HEK293 (cell line): ENCODE measurements at regions not wholly inside any gene's neighbourhood (a gene's known extent, or its start where the extent isn't known, plus 50 kb on each side); places are given as distances from the start of the nearest gene placed in this dataset.

ENCODE experiments used
- CTCF ChIP-seq: fragments of 450-650 bp; formaldehyde crosslinking; IDR thresholded peaks from 2 replicates; pipeline ENCODE4 v1.5.1; 2016; ENCODE audit warnings: missing biosample characterization, missing genetic modification characterization
- MEIS1 ChIP-seq: sonication (generic); formaldehyde crosslinking; IDR thresholded peaks from 2 replicates; pipeline ENCODE4 v1.8.1; 2022; ENCODE audit warnings: missing genetic modification reagents, mild to moderate bottlenecking, borderline replicate concordance
- SETDB1 ChIP-seq: IDR thresholded peaks from one replicate; pipeline ENCODE4 v1.6.1; 2017; ENCODE audit warnings: mild to moderate bottlenecking, low read length, moderate library complexity, mixed read lengths; ENCODE audit not compliant: insufficient read length
- TCF7L2 ChIP-seq: IDR thresholded peaks from 2 replicates; pipeline ENCODE4 v1.6.1; 2011; ENCODE audit warnings: low read depth, mild to moderate bottlenecking, inconsistent platforms, low read length, moderate library complexity, borderline replicate concordance
- ZFHX2 ChIP-seq: fragments of 450-650 bp; formaldehyde crosslinking; conservative IDR thresholded peaks from 2 replicates; pipeline ENCODE4 v1.5.1; 2016; ENCODE audit warnings: missing biosample characterization, missing genetic modification characterization
- ZFP37 ChIP-seq: fragments of 450-650 bp; formaldehyde crosslinking; IDR thresholded peaks from 2 replicates; pipeline ENCODE4 v1.5.1; 2016; ENCODE audit warnings: missing biosample characterization, missing genetic modification characterization
- ZNF112 ChIP-seq: fragments of 450-650 bp; formaldehyde crosslinking; IDR thresholded peaks from 2 replicates; pipeline ENCODE4 v1.5.0; 2017; ENCODE audit warnings: missing biosample characterization, missing genetic modification characterization
- ZNF140 ChIP-seq: fragments of 450-650 bp; formaldehyde crosslinking; IDR thresholded peaks from 2 replicates; pipeline ENCODE4 v1.5.1; 2016; ENCODE audit warnings: missing biosample characterization, missing genetic modification characterization
- ZNF398 ChIP-seq: fragments of 450-650 bp; formaldehyde crosslinking; IDR thresholded peaks from 2 replicates; pipeline ENCODE4 v1.5.1; 2017; ENCODE audit warnings: missing biosample characterization, missing genetic modification characterization
- ZNF626 ChIP-seq: fragments of 450-650 bp; sonication (Bioruptor Pico); formaldehyde crosslinking; IDR thresholded peaks from 2 replicates; pipeline ENCODE4 v1.5.1; 2018; ENCODE audit warnings: missing biosample characterization, missing genetic modification characterization, inconsistent platforms
- ZNF629 ChIP-seq: fragments of 450-650 bp; formaldehyde crosslinking; IDR thresholded peaks from 2 replicates; pipeline ENCODE4 v1.5.1; 2017; ENCODE audit warnings: missing biosample characterization, missing genetic modification characterization
- ZNF670 ChIP-seq: fragments of 450-650 bp; formaldehyde crosslinking; IDR thresholded peaks from 2 replicates; pipeline ENCODE4 v1.5.1; 2016; ENCODE audit warnings: missing biosample characterization, missing genetic modification characterization, low read depth
- TF ChIP-seq, protein P1 (sequence below): fragments of 450-650 bp; formaldehyde crosslinking; IDR thresholded peaks from 2 replicates; pipeline ENCODE4 v1.5.1; 2016; ENCODE audit warnings: missing biosample characterization, missing genetic modification characterization
- TF ChIP-seq, protein P2 (sequence below): fragments of 450-650 bp; formaldehyde crosslinking; IDR thresholded peaks from 2 replicates; pipeline ENCODE4 v1.5.1; 2016; ENCODE audit warnings: missing biosample characterization, missing genetic modification characterization, low read depth

DNA sequence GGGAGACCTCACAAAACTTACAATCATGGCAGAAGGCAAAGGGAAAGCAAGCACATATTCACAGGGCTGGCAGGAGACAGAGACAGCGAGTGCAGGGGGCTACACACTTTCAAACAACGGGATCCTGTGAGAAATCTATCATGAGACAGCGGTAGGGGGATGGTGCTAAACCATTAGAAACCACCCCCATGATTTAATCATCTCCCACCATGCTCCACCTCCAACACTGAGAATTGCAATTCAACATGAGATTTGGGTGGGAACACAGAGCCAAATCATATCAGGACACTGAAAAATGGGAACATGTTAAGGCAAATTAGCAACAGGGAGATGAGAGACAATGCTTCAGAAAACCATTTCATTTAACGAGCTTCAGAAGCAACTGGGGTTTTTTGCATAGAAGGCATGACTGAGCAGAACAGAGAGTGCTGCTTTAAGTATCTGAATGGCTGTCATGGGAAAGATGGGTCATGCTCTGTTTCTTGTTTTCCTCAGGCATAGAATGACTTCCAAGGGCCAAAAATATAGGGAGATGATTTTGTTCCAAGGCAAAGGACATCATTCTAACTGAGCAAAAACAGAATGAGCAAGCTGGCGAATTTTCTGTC, 100.8 kb upstream of the MAP2 start:
- TF ChIP-seq ZFHX2 (tag by site-specific recombination), result no peak
- no peak for TF ChIP-seq CTCF (tag by site-specific recombination)
- no peak for TF ChIP-seq ZNF626 (tag by site-specific recombination)
- no peak for TF ChIP-seq MEIS1 (CRISPR knock-in tag)
- no peak for TF ChIP-seq ZNF670 (tag by site-specific recombination)
- TF ChIP-seq, protein P1, sequence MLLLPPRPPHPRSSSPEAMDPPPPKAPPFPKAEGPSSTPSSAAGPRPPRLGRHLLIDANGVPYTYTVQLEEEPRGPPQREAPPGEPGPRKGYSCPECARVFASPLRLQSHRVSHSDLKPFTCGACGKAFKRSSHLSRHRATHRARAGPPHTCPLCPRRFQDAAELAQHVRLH (tag by site-specific recombination), result no peak
- TF ChIP-seq, protein P2, sequence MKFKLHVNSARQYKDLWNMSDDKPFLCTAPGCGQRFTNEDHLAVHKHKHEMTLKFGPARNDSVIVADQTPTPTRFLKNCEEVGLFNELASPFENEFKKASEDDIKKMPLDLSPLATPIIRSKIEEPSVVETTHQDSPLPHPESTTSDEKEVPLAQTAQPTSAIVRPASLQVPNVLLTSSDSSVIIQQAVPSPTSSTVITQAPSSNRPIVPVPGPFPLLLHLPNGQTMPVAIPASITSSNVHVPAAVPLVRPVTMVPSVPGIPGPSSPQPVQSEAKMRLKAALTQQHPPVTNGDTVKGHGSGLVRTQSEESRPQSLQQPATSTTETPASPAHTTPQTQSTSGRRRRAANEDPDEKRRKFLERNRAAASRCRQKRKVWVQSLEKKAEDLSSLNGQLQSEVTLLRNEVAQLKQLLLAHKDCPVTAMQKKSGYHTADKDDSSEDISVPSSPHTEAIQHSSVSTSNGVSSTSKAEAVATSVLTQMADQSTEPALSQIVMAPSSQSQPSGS (tag by site-specific recombination), result no peak
- no peak for TF ChIP-seq ZNF140
- TF ChIP-seq ZNF629 (tag by site-specific recombination), result no peak
- no peak for TF ChIP-seq ZNF112 (tag by site-specific recombination)
- no peak for TF ChIP-seq SETDB1
- TF ChIP-seq TCF7L2, result no peak
- no peak for TF ChIP-seq ZNF398 (tag by site-specific recombination)
- TF ChIP-seq ZFP37 (tag by site-specific recombination), result no peak
